ENCODE measurements at regions not wholly inside any gene's neighbourhood (a gene's known extent, or its start where the extent isn't known, plus 50 kb on each side); places are given as distances from the start of the nearest gene placed in this dataset.
A peak's percentile ranks its signal among the peaks of the same experiment; 100 is the strongest.

DNA sequence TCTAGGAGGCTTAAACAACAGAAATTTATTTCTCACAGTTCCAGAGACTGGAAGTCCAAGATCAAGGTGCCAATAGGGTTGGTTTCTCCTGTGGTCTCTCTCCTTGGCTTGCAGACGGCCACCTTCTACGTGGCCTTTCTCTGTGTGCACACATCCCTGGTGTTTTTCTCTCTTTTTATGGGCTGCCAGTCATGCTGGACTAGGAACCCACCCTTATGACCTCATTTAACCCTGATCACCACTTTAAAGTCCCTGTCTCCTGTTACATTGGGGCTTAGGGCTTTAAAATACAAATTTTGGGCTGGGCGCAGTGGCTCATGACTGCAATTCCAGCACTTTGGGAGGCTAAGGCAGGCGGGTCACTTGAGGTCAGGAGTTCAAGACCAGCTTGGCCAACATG, 157.1 kb downstream of the TLE1 start:
- H3K27me3 ChIP-seq (ENCODE audit: control insufficient read depth, insufficient read depth), result no peaks in the 10 kb centered on the region

DNA sequence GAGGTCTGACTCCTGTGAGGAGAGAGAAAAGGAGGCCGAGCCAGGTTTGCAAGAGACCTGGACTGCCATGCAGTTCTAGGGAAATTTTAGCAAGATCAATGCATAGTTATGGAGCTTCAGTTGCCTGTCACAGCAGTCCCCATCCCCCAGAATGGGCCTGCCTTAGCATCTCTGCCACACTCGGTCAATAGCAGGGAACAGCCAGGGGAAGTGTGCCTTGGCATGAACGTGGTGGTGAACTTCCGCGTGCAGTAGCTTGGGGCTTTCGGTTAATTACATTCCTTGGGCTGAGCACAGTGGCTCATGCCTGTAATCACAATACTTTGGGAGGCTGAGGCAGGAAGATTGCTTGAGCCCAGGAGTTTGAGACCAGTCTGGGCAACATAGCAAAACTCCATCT, 157.8 kb downstream of the TLE1 start:
- H3K27ac ChIP-seq (ENCODE audit: low read length), result no peak overlapping the region
- H3K4me1 ChIP-seq (ENCODE audit: control insufficient read depth, insufficient read depth, low read length), result no peaks in the 10 kb centered on the region
- ATAC-seq, result no peak
- no peak for DNase-seq
- intact Hi-C loops (cut with DNase I), result no loop called here
- no peaks in the 10 kb centered on the region for H3K9me3 ChIP-seq (ENCODE audit: control insufficient read depth, low read length)
- no peaks in the 10 kb centered on the region for H3K27me3 ChIP-seq (ENCODE audit: control insufficient read depth, insufficient read depth)
- H3K4me3 ChIP-seq (ENCODE audit: low read length), result no peak overlapping the region
- 84% methylated on average over 6 of the region's 6 CpGs for WGBS

More for the DNA sequence above, 157.1 kb downstream of the TLE1 start:
- H3K4me3 ChIP-seq (ENCODE audit: low read length), result no peak overlapping the region
- 92% methylated on average over 4 of the region's 4 CpGs for WGBS
- H3K27ac ChIP-seq (ENCODE audit: low read length), result no peak overlapping the region
- intact Hi-C loops (cut with DNase I), result no loop called here
- no peaks in the 10 kb centered on the region for H3K9me3 ChIP-seq (ENCODE audit: control insufficient read depth, low read length)
- ATAC-seq (no peak), DNase-seq (no peak)
- no peaks in the 10 kb centered on the region for H3K4me1 ChIP-seq (ENCODE audit: control insufficient read depth, insufficient read depth, low read length)

DNA sequence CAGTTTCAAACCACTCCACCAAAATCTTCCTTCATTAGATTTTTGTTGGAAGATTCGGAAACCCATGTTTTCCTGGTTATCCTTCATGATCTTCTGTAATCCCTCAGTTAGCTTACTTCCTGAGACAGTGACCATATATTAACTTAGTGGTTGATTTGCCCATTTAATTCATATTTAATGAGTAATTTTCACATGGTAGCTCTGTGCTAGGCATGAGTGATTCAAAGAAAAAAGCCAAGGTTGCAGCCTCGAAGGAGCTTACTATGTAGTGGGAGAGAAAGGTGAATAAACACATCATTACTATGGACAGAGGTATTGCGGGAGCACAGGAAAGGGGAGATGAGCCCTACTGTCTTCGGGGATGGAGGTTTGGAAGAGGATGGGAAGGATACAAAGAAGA, 158.5 kb downstream of the TLE1 start:
- DNase-seq, result no peak
- ATAC-seq, result no peak

DNA sequence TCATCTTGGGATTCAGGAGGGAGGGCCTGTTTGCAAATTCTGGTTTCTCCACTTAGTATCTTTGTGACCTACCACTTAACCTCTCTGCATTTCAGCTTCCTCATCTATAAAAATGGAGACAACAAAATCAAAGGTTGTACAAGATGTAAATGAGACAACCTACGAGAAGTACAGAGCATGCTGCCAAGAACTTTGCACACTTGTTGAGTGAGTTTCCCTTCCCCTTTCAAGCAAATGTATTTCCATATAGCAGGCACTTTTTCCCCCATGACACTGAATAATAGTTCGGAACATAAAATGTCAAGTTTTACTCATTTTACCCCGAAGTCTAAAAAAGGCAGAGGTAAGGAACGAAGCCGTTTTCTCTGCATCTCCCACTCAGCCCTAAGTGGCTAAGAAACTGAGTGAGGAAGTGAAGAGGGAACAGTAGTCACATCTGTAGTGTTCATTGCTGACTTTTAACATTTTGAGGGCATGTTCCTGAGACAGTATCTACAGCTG, 159.0 kb downstream of the TLE1 start:
- ATAC-seq (peak in 1 of 2 donors; percentile 19), DNase-seq (no peak)
- no peaks in the 10 kb centered on the region for H3K4me1 ChIP-seq (ENCODE audit: control insufficient read depth, insufficient read depth, low read length)
- WGBS, result 89% methylated on average over 5 of the region's 5 CpGs
- H3K9me3 ChIP-seq (ENCODE audit: control insufficient read depth, low read length), result no peaks in the 10 kb centered on the region
- intact Hi-C loops (cut with DNase I), result no loop called here
- H3K27me3 ChIP-seq (ENCODE audit: control insufficient read depth, insufficient read depth), result no peaks in the 10 kb centered on the region
- H3K27ac ChIP-seq (ENCODE audit: low read length), result no peak overlapping the region
- no peak overlapping the region for H3K4me3 ChIP-seq (ENCODE audit: low read length)

More for the DNA sequence above, 158.5 kb downstream of the TLE1 start:
- WGBS, result 96% methylated on average over 4 of the region's 4 CpGs
- Histone ChIP-seq H3K27me3 (ENCODE audit: control insufficient read depth, insufficient read depth) (no peaks in the 10 kb centered on the region), H3K4me3 (ENCODE audit: low read length) (no peak overlapping the region), H3K4me1 (ENCODE audit: control insufficient read depth, insufficient read depth, low read length) (no peaks in the 10 kb centered on the region), H3K27ac (ENCODE audit: low read length) (no peak overlapping the region), H3K9me3 (ENCODE audit: control insufficient read depth, low read length) (no peaks in the 10 kb centered on the region)
- intact Hi-C loops (cut with DNase I), result no loop called here

DNA sequence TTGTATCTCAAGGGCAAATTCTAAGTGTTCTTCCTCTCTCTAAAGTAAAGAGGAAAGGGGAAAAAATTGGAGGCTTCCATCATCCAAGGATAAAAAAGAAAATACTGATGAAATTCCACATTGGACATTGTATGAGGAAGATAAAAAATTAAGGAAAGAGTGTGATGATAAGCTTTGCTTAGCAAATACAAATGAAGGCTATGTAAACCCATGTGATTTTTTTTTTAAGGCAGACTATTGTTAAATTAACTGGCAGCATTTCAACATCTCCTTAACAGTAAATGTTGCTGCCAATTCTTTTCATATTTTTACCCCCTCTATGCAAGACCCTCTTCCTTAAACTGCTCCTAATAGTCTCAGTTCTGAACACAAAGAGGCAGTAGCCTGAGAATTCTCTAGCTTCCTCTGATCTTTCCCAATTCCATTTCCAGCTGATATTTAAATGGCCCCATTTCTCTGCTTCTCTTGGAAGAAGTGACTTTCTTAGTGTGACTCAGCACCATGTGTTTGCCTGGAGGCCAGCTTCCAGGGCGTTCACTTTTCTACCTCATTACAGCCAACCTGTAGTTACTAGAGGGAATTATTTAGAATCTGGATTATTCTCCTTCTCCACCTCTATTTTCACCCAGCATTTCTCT, 159.7 kb downstream of the TLE1 start:
- intact Hi-C loops (cut with DNase I), result loop anchor here in 3 of 4 donors (10.0 kb wide), 2 partner anchors 155 to 315 kb away; partner anchors contain the start of gene TLE1 (in 1 of the 3)
- Histone ChIP-seq H3K27ac (ENCODE audit: low read length) (no peak overlapping the region), H3K4me1 (ENCODE audit: control insufficient read depth, insufficient read depth, low read length) (no peaks in the 10 kb centered on the region), H3K27me3 (ENCODE audit: control insufficient read depth, insufficient read depth) (no peaks in the 10 kb centered on the region), H3K9me3 (ENCODE audit: control insufficient read depth, low read length) (no peaks in the 10 kb centered on the region), H3K4me3 (ENCODE audit: low read length) (no peak overlapping the region)
- DNase-seq (peak in 2 of 3 donors; percentile 34 to 65), ATAC-seq (peak; percentile 85 to 94)
- 42% methylated on average over 1 of the region's 1 CpG for WGBS

DNA sequence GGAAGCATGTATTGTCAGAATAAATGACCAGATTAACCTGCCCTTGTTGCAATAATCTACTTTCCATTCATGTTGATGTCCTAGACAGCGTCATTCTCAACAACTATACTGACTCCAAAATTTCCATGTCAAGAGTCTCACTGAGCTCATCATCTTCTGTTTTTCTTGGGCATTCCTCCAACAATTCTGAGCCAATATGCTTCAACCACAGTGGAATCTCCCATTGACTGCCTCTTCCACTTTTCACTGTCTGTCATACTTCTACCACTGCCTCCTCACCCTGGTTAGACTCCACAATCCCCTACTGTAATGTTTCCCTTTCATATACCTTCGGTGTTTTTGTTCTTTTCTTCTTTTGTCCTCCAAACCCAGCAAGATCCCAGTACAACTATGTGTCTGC, 162.8 kb downstream of the TLE1 start:
- Histone ChIP-seq H3K27me3 (ENCODE audit: control insufficient read depth, insufficient read depth) (no peaks in the 10 kb centered on the region), H3K9me3 (ENCODE audit: control insufficient read depth, low read length) (no peaks in the 10 kb centered on the region), H3K4me1 (ENCODE audit: control insufficient read depth, insufficient read depth, low read length) (no peaks in the 10 kb centered on the region), H3K4me3 (ENCODE audit: low read length) (no peak overlapping the region), H3K27ac (ENCODE audit: low read length) (no peak overlapping the region)
- no peak for ATAC-seq
- 74% methylated on average over 2 of the region's 2 CpGs for WGBS
- intact Hi-C loops (cut with DNase I), result loop anchor here in 3 of 4 donors (10.0 kb wide), 2 partner anchors 158 to 318 kb away; partner anchors contain the start of gene TLE1 (in 1 of the 3)
- DNase-seq, result no peak

DNA sequence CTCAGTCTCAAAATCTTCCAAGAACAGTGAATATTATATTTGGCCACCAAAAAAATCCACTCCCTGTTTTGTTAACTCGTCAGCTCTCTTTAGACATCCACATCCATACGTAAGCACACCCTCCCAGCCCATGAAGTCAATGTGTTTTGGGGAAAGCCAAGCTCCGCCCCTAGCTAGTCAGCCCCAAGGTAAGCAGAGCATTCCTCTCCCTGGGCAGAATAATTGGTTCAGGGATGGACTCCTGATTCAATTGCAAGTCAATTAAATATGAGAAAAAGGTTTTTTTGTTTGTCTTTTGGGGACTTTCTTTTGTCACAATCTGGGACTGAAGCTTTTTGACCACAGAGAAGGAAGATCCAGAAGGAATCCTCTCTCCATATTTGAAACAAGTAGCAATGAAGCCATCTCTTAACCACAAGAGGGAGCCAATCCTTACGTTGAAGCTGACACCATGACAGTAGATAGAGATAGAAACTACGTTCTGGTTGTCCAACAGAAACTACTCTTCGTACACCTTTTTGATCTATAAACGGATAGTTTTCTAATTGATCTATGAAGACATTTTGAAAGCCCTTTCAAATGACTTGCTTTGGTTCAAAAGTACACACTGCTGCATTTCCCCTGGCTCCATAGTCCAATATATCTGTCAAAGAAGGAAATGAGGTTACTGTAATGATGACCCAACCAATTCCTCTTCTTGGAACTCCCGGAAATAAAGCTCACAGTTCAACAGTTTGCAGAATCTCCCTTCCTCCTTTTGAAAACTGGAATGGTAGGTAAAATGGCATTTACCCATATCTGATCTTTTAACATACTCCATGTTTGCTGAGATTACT, 166.4 kb downstream of the TLE1 start:
- WGBS, result 50% methylated on average over 8 of the region's 8 CpGs
- Histone ChIP-seq H3K4me3 (ENCODE audit: low read length) (peak overlapping the region; percentile 35), H3K4me1 (ENCODE audit: control insufficient read depth, insufficient read depth, low read length) (no peaks in the 10 kb centered on the region), H3K27me3 (ENCODE audit: control insufficient read depth, insufficient read depth) (no peaks in the 10 kb centered on the region), H3K27ac (ENCODE audit: low read length) (no peak overlapping the region), H3K9me3 (ENCODE audit: control insufficient read depth, low read length) (no peaks in the 10 kb centered on the region)
- ATAC-seq, result peak; percentile 61 to 80
- no peak for DNase-seq
- intact Hi-C loops (cut with DNase I), result loop anchor here in 3 of 4 donors (5.0 to 10.0 kb wide), 3 partner anchors 149 to 322 kb away; partner anchors contain the start of gene TLE1 (in 1 of the 3)

DNA sequence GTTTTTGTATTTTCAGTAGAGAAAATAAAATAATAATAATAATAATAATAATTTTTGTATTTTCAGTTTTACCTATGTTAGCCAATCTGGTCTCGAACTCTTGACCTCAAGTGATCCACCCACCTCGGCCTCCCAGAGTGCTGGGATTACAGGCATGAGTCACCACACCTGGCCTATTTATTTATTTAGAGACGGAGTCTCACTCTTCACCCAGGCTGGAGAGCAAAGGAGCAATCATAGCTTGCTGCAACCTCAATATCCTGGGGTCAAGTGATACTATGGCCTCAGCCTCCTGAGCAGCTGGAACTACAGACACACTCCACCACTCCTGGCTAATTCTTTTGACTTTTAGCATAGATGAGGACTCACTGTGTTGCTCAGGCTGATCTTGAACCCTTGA, 167.5 kb downstream of the TLE1 start:
- WGBS, result 91% methylated on average over 3 of the region's 3 CpGs
- Histone ChIP-seq H3K4me1 (ENCODE audit: control insufficient read depth, insufficient read depth, low read length) (no peaks in the 10 kb centered on the region), H3K9me3 (ENCODE audit: control insufficient read depth, low read length) (no peaks in the 10 kb centered on the region), H3K4me3 (ENCODE audit: low read length) (no peak overlapping the region), H3K27me3 (ENCODE audit: control insufficient read depth, insufficient read depth) (no peaks in the 10 kb centered on the region), H3K27ac (ENCODE audit: low read length) (no peak overlapping the region)
- no peak for ATAC-seq
- DNase-seq, result no peak
- intact Hi-C loops (cut with DNase I), result loop anchor here in 3 of 4 donors (5.0 to 10.0 kb wide), 3 partner anchors 150 to 323 kb away; partner anchors contain the start of gene TLE1 (in 1 of the 3)

DNA sequence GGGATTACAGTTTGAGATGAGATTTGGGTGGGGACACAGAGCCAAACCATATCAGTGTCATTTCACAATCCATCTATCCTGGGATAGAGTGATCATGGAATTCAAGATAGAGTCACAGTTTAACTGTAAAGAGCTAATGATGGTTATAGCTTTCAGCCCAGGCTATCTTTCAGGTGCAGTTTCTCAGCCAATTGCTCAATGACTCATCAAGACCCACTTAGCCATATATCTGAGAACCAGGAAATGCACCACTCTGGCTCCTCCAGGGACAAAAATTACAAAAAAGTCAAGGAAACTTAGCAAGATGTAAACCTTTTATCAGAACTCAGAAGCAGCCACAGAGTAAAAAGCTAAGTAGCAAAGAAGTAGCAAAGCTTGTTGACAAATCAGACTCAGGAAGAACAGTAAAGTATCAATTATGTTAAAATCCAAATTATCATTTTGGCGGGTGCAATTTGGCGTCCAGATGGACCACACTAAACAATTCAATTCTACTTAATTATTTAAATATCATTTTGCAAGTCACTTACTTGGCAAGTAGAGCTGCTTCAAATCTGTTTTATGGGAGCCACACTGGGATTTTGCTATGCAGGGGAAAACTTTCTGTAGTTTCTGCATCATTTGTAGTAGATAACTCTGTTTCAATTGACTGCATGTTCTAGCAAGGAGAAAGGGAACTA, 169.4 kb downstream of the TLE1 start:
- H3K27ac ChIP-seq (ENCODE audit: low read length), result no peak overlapping the region
- no peaks in the 10 kb centered on the region for H3K27me3 ChIP-seq (ENCODE audit: control insufficient read depth, insufficient read depth)
- H3K9me3 ChIP-seq (ENCODE audit: control insufficient read depth, low read length), result no peaks in the 10 kb centered on the region
- 76% methylated on average over 2 of the region's 2 CpGs for WGBS
- intact Hi-C loops (cut with DNase I), result loop anchor here in 3 of 4 donors (5.0 to 10.0 kb wide), 3 partner anchors 152 to 325 kb away; partner anchors contain the start of gene TLE1 (in 1 of the 3)
- no peak overlapping the region for H3K4me3 ChIP-seq (ENCODE audit: low read length)
- DNase-seq (no peak), ATAC-seq (no peak)
- no peaks in the 10 kb centered on the region for H3K4me1 ChIP-seq (ENCODE audit: control insufficient read depth, insufficient read depth, low read length)

DNA sequence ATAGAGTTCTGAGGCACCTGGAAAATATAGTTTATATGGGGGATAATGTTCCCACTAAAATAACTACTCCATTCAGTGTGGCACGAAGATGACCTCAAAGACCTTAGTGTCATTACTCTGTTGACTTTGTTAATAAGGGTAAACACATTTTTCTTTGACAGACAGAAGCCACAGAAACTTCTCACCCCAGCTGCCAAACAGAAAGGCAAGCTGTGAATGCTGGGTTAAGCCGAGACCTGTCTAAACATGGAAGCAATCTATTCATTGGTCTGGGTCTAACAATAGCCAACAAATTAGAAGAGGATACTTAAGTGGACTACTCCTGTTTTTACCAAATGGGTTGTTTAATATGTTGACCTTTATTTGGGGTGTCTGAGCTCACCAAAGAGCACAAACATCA, 171.4 kb downstream of the TLE1 start:
- no peaks in the 10 kb centered on the region for H3K27me3 ChIP-seq (ENCODE audit: control insufficient read depth, insufficient read depth)
- ATAC-seq (no peak), DNase-seq (no peak)
- intact Hi-C loops (cut with DNase I), result no loop called here
- no peaks in the 10 kb centered on the region for H3K4me1 ChIP-seq (ENCODE audit: control insufficient read depth, insufficient read depth, low read length)
- WGBS, result 79% methylated on average over 2 of the region's 2 CpGs
- H3K4me3 ChIP-seq (ENCODE audit: low read length), result no peak overlapping the region
- H3K9me3 ChIP-seq (ENCODE audit: control insufficient read depth, low read length), result no peaks in the 10 kb centered on the region
- H3K27ac ChIP-seq (ENCODE audit: low read length), result no peak overlapping the region

Data from right cardiac atrium (tissue), 5 donors.